ENCODE measurements at regions not wholly inside any gene's neighbourhood (a gene's known extent, or its start where the extent isn't known, plus 50 kb on each side); places are given as distances from the start of the nearest gene placed in this dataset.
"Not testable (repeated sequence)": the region's sequence is repeated elsewhere in the genome, so short reads cannot be mapped to it uniquely, and the experiment has no call there.

DNA sequence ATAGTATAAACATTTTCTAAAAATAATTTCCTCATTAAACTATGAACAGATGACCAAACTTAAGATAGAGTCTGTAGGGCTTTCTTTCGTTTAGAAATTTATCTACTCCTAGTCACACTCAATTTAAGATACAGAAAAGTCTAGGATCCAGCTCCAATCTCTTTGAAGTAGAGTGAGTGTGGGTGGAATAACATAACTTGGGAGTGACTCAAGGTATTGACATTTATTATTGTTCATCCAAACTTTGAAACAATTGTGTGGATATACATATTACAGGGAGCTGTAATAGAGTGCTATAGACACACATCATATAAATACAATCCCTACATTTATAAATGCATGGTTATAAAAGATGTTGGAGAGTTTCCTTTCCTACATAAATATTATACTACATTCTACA lies 715.2 kb upstream of the MANEA start:
- H3K36me3 ChIP-seq, result no peaks in the 10 kb centered on the region
- H3K4me1 ChIP-seq, result no peaks in the 10 kb centered on the region
- intact Hi-C loops (cut with DNase I; ENCODE audit: low total_unique reads), result no loop called here
- TF ChIP-seq POLR2AphosphoS5 (IDR thresholded peaks at IDR 0.05) (no peak), POLR2A (IDR thresholded peaks at IDR 0.05) (no peak), EP300 (IDR thresholded peaks at IDR 0.05) (no peak)
- TF ChIP-seq, protein P1, sequence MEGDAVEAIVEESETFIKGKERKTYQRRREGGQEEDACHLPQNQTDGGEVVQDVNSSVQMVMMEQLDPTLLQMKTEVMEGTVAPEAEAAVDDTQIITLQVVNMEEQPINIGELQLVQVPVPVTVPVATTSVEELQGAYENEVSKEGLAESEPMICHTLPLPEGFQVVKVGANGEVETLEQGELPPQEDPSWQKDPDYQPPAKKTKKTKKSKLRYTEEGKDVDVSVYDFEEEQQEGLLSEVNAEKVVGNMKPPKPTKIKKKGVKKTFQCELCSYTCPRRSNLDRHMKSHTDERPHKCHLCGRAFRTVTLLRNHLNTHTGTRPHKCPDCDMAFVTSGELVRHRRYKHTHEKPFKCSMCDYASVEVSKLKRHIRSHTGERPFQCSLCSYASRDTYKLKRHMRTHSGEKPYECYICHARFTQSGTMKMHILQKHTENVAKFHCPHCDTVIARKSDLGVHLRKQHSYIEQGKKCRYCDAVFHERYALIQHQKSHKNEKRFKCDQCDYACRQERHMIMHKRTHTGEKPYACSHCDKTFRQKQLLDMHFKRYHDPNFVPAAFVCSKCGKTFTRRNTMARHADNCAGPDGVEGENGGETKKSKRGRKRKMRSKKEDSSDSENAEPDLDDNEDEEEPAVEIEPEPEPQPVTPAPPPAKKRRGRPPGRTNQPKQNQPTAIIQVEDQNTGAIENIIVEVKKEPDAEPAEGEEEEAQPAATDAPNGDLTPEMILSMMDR (IDR thresholded peaks at IDR 0.05), result no peak
- H3K9me3 ChIP-seq, result no peaks in the 10 kb centered on the region
- no peak overlapping the region for H3K27ac ChIP-seq
- H3K27me3 ChIP-seq, result no peaks in the 10 kb centered on the region
- 34 to 47% (median 37%) methylated on average over 1 of the region's 1 CpG for WGBS, 5 donors
- DNase-seq, result no peak
- no peak overlapping the region for H3K4me3 ChIP-seq

DNA sequence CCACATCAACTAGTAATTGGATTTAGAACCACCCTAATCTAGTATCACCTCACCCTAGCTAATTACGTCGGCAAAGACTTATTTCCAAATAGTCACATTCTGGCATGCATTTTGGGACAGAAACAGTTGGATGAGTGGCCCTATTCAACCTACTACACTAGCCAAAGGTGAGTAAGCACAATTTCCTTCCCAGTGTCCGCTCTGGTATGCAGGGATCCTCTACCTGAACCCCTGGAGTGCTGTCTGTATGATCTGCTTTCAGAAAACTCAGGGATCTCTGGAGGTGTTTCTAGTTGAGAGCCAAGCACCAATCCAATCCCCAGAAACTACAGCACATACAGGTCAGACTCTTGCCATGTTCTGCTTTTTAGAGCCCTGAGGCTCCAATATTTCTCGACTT lies 717.4 kb upstream of the MANEA start:
- Histone ChIP-seq H3K27me3 (no peaks in the 10 kb centered on the region), H3K4me3 (no peak overlapping the region), H3K9me3 (no peaks in the 10 kb centered on the region), H3K36me3 (no peaks in the 10 kb centered on the region), H3K27ac (no peak overlapping the region), H3K4me1 (no peaks in the 10 kb centered on the region)
- 64 to 79% (median 75%) methylated on average over 4 of the region's 4 CpGs for WGBS, 5 donors
- DNase-seq, result no peak
- TF ChIP-seq POLR2AphosphoS5 (IDR thresholded peaks at IDR 0.05) (no peak), POLR2A (IDR thresholded peaks at IDR 0.05) (no peak), EP300 (IDR thresholded peaks at IDR 0.05) (no peak)
- TF ChIP-seq, protein P1 (IDR thresholded peaks at IDR 0.05), result no peak
- intact Hi-C loops (cut with DNase I; ENCODE audit: low total_unique reads), result no loop called here

DNA sequence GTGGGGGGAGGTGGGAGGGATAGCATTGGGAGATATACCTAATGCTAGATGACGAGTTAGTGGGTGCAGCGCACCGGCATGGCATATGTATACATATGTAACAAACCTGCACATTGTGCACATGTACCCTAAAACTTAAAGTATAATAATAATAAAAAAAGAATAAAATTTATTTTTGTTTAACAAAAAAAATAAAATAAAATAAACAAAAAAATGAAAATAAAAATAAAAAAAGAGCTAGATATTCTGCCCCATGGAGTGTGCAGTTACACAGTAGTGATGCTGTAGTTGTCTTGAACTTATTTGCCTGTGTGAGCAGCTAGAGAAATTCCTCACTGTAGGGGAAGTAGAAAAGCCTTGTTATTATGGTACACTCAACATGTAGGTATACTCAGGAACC lies 720.3 kb upstream of the MANEA start:
- 76 to 91% (median 82%) methylated on average over 3 of the region's 3 CpGs for WGBS, 5 donors
- DNase-seq; H3K9me3 ChIP-seq; H3K36me3 ChIP-seq; H3K4me3 ChIP-seq; intact Hi-C loops (cut with DNase I; ENCODE audit: low total_unique reads); H3K27me3 ChIP-seq; H3K27ac ChIP-seq; H3K4me1 ChIP-seq: not testable (repeated sequence)

DNA sequence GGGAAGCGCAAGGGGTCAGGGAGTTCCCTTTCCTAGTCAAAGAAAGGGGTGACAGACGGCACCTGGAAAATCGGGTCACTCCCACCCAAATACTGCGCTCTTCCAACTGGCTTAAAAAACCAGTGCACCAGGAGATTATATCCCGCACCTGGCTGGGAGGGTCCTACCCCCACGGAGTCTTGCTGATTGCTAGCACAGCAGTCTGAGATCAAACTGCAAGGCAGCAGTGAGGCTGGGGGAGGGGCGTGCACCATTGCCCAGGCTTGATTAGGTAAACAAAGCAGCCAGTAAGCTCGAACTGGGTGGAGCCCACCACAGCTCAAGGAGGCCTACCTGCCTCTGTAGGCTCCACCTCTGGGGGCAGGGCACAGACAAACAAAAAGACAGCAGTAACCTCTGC lies 726.0 kb upstream of the MANEA start:
- H3K4me1 ChIP-seq; DNase-seq; H3K36me3 ChIP-seq; H3K27me3 ChIP-seq; intact Hi-C loops (cut with DNase I; ENCODE audit: low total_unique reads); H3K27ac ChIP-seq; H3K4me3 ChIP-seq: not testable (repeated sequence)
- peaks cover 0 to 17% (median 3%) of the 10 kb centered on the region in 4 donors for H3K9me3 ChIP-seq
- 80 to 87% (median 83%) methylated on average over 5 to 8 of the region's 8 CpGs for WGBS, 5 donors

DNA sequence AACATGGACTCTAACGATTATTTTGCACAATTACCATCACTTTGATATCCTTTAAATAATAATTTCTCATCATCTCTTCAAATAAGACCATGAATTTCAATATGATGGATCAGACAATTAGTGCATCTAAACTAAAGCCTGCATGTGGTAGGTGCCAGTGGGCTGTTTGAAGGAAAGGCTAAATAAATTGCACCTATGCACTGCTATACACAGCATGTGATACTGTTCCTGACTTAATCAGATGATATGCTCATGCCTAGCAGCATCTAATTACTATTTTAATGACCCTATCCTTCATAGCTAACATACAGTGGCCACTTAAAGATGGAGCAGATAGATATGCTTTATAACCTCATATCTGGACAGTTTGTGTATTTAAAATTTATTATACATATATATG lies 731.6 kb upstream of the MANEA start:
- DNase-seq, result no peak
- intact Hi-C loops (cut with DNase I; ENCODE audit: low total_unique reads), result no loop called here
- Histone ChIP-seq H3K36me3 (no peaks in the 10 kb centered on the region), H3K27me3 (no peaks in the 10 kb centered on the region), H3K4me1 (no peaks in the 10 kb centered on the region), H3K9me3 (peaks cover 0 to 1% (median 0%) of the 10 kb centered on the region in 4 donors), H3K4me3 (no peak overlapping the region), H3K27ac (no peak overlapping the region)
- 62 to 76% (median 71%) methylated on average over 1 of the region's 1 CpG for WGBS, 5 donors
- TF ChIP-seq POLR2A (IDR thresholded peaks at IDR 0.05), result no peak
- TF ChIP-seq, protein P1 (IDR thresholded peaks at IDR 0.05), result no peak
- no peak for TF ChIP-seq EP300 (IDR thresholded peaks at IDR 0.05)
- TF ChIP-seq POLR2AphosphoS5 (IDR thresholded peaks at IDR 0.05), result no peak

DNA sequence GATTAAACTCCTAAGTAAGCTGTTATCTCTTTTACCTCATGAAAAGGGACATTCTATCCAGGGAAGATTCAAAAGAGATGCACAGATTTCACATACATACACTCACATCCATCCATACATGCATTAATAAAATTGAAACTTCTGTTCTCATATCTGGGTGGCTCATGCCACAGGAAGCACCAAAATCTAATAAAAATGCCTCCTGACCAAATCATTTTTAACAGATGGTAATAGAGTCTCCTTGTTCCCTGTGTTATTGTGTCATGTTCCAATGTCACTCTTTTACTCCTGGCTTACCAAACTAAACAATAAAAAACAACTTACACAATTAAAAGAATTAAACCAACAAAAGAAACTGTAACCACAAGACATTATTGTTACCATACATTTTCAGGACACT lies 742.1 kb upstream of the MANEA start:
- DNase-seq, result no peak
- TF ChIP-seq, protein P1 (IDR thresholded peaks at IDR 0.05), result no peak
- no peak for TF ChIP-seq POLR2A (IDR thresholded peaks at IDR 0.05)
- Histone ChIP-seq H3K9me3 (peaks cover 0 to 3% (median 0%) of the 10 kb centered on the region in 4 donors), H3K27me3 (no peaks in the 10 kb centered on the region), H3K27ac (no peak overlapping the region), H3K4me3 (no peak overlapping the region), H3K4me1 (no peaks in the 10 kb centered on the region), H3K36me3 (no peaks in the 10 kb centered on the region)
- intact Hi-C loops (cut with DNase I; ENCODE audit: low total_unique reads), result no loop called here
